NB4 (cell line): ENCODE measurements at regions not wholly inside any gene's neighbourhood (a gene's known extent, or its start where the extent isn't known, plus 50 kb on each side); places are given as distances from the start of the nearest gene placed in this dataset.

Experiments
- MYC ChIP-seq: IDR thresholded peaks from 2 replicates; pipeline ENCODE4 v1.6.1; 2011; ENCODE audit warnings: low read depth, low read length
- TF ChIP-seq, protein P1 (sequence below): IDR thresholded peaks from one replicate; pipeline ENCODE4 v1.5.1; 2012; ENCODE audit warnings: low read depth, low read length
- TF ChIP-seq, protein P2 (sequence below): IDR thresholded peaks from 2 replicates; pipeline ENCODE4 v1.6.1; 2011; ENCODE audit warnings: low read depth, low read length

DNA sequence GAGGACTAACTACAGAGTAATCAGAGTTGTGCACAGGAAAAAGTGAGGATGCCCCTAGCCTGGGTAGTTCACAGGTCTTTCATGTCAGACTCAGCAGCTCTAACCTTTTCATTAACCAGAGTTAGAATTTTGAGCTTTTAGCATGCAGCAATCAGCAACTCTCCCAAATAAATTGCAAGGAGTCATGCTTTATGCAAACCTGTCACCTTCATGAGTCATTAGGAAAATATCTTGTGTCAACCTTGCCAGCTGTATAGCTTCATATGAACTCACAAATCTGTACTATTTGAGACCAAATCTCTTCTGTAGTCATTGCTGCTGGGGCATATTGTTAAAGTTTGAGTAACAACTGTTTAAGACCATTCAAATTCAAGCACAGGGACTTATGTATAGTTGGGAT, 382.3 kb upstream of the NT5C1B start:
- TF ChIP-seq MYC, result no peak
- TF ChIP-seq, protein P1, sequence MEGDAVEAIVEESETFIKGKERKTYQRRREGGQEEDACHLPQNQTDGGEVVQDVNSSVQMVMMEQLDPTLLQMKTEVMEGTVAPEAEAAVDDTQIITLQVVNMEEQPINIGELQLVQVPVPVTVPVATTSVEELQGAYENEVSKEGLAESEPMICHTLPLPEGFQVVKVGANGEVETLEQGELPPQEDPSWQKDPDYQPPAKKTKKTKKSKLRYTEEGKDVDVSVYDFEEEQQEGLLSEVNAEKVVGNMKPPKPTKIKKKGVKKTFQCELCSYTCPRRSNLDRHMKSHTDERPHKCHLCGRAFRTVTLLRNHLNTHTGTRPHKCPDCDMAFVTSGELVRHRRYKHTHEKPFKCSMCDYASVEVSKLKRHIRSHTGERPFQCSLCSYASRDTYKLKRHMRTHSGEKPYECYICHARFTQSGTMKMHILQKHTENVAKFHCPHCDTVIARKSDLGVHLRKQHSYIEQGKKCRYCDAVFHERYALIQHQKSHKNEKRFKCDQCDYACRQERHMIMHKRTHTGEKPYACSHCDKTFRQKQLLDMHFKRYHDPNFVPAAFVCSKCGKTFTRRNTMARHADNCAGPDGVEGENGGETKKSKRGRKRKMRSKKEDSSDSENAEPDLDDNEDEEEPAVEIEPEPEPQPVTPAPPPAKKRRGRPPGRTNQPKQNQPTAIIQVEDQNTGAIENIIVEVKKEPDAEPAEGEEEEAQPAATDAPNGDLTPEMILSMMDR, result no peak
- TF ChIP-seq, protein P2, sequence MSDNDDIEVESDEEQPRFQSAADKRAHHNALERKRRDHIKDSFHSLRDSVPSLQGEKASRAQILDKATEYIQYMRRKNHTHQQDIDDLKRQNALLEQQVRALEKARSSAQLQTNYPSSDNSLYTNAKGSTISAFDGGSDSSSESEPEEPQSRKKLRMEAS, result no peak
